Eye (tissue), 1 donor: ENCODE measurements at regions not wholly inside any gene's neighbourhood (a gene's known extent, or its start where the extent isn't known, plus 50 kb on each side); places are given as distances from the start of the nearest gene placed in this dataset.

Experiments
- DNase-seq: peaks from one replicate; pipeline ENCODE4 v3.0.0-alpha.2; 2015

GRCh38 chr6:165985281-165985805 is 182.3 kb downstream of the TBXT start:
- DNase-seq: no peak

DNA sequence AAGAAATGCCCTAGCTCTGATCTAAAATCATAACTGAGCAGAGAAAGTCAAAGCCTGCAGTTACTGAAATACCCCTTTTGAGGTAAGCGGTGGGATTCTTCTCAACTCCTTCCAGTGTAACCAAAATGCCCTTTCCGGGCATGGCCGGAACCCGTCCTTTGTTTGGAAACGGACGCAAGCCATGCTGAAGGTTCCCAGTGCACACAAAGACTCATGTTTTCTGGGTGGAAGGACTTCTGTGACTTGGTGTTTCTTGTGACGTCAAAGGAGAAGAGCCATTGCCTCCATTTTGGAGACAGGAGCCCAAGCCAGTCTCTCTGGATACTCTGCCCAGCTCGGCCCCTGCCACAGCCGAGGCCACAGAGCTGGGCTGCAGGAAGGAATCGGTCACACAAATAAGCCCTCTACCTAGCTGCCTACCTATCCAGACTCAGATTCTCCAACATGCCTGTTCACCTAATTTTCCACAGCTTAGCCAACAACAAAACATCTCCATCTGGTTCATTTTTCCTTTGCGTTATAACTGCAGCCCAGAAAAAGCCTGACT is 182.8 kb downstream of the TBXT start:
- no peak for DNase-seq

- DNase-seq: peak; percentile 41
These were observed 184.3 kb downstream of the TBXT start for GRCh38 chr6:165983112-165984072.

GRCh38 chr6:165978476-165978875 is 189.2 kb downstream of the TBXT start:
- no peak for DNase-seq

GRCh38 chr6:165976684-165977083 is 191.0 kb downstream of the TBXT start:
- DNase-seq: no peak

DNA sequence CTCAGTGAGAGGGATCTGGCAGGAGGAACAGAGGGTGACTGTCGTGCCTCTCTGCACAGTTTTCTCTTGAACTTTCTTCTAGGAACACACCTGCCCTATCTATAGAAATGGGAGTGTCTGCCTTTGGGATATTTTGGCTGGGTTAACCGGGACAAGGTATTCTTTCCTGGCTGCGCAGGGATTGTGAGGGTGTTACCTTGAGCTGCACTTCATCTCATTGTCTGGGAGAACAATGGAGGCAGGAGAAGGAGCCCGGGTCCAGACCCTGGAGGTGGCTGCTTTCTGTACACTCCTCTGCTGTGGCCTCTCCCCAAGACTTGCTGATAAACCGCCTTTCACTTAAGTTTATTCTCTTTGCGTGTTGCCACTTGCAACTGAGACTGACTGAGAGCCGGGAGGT is 192.8 kb downstream of the TBXT start:
- no peak for DNase-seq

DNA sequence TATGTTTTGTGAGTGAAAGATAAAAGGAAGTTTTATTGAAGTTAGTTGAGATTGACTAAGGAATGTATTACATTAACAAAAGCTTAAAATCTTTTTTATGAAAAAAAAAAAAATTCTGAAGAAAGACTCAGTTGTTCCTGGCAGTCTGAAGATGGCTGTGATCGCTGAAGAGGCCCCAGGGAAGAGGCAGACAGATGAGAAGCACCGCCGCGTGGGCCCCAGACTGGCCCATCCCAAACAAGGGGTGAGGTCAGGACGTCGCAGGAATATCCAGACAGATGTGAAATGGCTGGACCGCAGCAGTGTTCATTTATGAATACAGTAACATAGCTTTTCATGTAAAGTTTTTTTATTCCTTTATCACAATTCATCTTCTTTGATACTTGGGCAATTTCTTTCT is 194.2 kb downstream of the TBXT start:
- no peak for DNase-seq

GRCh38 chr6:165972139-165972802 is 195.4 kb downstream of the TBXT start:
- no peak for DNase-seq

GRCh38 chr6:165971202-165971601 is 196.4 kb downstream of the TBXT start:
- DNase-seq: no peak

DNA sequence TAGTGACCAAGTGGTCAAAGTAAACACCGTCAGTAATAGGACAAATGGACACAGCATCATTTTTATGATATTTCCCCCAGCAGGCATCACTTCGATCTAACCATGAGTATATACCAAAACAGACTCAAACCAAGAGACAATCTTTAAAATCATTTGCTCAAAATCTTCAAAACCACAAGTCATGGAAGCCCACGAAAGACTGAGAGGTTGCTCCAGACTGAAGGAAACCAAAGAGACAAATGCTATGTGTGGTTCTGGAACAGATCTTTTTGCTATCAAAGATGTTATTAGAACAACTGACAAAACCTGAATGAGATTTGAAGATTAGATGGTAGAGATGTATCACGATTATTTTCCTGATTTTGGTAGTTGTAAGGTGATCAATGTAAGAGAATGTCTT is 197.7 kb downstream of the TBXT start:
- DNase-seq: no peak

DNA sequence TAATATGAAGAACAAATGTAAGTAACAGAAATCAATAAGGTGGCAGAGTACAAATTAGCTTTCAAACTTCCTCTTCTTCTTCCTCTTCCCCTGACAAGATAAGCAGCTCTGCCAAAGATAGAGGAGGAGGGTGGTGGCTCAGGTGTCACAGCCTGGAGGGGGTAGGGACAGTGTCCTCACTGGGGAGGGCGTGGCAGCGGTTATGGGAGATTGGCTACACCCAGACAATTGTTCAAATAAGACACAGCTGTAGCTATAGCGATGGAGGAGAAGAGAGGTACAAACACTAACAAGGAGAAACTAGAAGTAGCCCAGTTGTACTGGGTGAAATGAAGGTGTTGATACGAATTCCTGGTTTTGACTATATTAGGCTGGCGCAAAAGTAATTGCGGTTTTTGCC is 198.5 kb downstream of the TBXT start:
- no peak for DNase-seq

GRCh38 chr6:165968408-165968807 is 199.2 kb downstream of the TBXT start:
- no peak for DNase-seq

GRCh38 chr6:165967810-165968407 is 199.7 kb downstream of the TBXT start:
- no peak for DNase-seq

- no peak for DNase-seq
These were observed 203.9 kb downstream of the TBXT start for GRCh38 chr6:165963750-165964149.

DNA sequence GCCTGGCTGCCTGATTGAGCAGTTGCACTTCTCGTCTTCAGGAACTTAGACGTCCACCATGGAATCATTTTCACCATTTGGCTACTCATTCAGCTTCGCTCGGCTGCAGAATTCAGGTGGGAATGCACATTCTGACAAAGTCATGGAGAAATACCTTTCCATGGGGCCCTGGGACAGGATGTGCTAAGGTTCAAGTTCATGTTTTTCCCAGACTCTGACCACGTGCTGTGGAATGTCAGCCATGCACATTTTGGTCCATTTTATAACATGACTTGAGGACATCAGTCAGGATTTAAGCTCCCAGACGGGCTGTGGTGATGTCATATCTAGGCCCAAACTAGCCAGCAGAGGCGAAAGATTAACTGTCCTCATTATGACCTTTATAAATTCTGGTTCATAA is 205.3 kb downstream of the TBXT start:
- no peak for DNase-seq

DNA sequence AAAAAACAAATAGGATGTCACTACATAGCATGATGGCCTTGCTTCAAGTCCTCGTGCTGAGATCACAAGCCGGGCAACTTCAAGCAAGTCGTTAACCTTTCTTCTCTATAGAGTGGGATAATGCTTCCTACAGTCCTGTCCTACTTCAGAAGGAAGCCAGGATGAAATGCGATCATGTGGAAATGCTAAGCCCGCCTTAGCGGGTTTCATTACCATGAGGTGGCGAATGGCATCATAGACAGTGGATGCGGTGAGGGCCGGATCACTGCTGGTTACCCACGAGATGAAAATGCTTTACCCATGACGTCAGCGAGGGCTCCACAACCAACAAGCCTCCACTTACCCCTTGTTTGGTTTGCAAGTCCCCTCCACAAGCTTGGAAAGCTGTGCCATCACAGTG is 206.4 kb downstream of the TBXT start:
- DNase-seq: no peak

DNA sequence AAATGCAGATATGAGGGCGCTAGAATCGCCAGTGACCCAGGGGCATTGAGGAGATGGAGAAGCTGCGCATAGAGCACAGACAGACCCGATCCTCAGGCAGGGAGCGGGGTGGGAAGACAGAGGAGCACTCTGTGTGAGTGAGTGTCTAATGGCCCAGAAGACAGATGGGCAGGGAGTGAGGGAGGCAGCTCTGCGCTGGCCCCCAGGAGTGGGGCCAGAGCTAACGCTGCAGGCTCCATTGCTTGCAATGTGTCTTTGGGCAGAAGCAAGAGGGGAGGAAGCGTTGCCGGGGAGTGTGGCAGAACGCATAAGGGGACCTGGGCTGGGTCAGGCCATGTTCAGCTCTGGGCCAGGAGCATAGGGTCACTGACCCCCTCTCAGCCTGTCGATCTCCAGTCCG is 207.0 kb downstream of the TBXT start:
- no peak for DNase-seq

DNA sequence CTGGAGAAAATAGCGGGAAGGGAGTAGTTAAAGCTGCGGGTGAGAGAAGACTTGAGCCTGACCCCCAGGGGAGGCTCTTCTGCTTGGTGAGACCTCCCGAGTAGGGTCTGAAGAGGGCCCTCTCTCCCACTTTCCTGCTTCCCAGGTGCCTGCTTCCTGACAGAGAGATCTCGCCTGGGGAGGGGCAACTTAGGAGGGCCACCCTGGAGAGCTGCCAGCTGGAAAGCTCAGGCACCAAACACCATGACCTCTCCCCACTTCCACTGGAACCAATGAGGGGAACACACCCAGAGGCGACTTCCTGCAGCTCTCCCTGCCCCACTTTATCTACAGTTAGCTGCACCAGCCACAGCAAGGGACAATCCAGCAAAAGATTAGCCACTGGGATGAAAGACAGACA is 208.0 kb downstream of the TBXT start:
- no peak for DNase-seq

GRCh38 chr6:165956874-165957273 is 210.8 kb downstream of the TBXT start:
- DNase-seq: no peak

GRCh38 chr6:165952514-165952913 is 215.1 kb downstream of the TBXT start:
- no peak for DNase-seq

GRCh38 chr6:165950316-165950715 is 217.3 kb downstream of the TBXT start:
- DNase-seq: no peak

DNA sequence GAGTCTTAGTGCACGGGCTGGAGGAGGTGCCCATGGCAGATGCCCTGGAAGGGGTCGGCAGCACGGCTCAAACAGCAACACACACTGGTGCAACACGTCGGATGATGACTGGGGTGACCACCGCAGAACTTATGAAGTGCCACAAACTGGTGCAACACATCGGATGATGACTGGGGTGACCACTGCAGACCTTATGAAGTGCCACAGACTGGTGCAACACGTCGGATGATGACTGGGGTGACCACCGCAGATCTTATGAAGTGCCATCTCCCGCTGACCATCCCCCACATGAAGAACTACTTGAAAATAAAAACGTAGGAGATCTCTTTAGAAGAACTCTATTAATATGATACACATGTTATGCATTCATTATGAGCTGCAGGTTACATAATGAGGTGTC is 218.3 kb downstream of the TBXT start:
- no peak for DNase-seq

DNA sequence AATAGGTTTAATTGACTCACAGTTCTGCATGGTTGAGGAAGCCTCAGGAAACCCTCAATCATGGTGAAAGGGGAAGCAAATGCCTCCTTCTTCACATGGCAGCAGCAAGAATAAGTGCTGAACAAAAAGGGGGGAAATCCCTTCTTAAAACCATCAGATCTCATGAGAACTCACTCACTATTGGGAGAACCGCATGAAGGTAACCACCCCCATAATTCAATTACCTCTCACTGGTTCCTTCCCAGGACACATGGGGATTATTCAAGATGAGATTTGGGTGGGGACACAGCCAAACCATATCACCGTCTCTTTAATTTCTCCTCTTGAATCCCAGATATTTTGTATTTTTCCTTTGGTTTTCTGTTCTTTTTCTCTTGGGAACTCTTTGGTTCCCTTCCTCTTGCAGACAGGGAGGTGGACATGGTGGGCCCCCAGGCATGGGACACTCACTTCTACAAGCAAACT is 223.6 kb downstream of the TBXT start:
- DNase-seq: no peak
